Stimulated activated naive CD8-positive, alpha-beta T cell treated with anti-CD3 and anti-CD28 coated beads, Interleukin-15, amount 100 ng/mL, for 72 hours (primary cell): ENCODE measurements at regions not wholly inside any gene's neighbourhood (a gene's known extent, or its start where the extent isn't known, plus 50 kb on each side); places are given as distances from the start of the nearest gene placed in this dataset.
"Not testable (repeated sequence)": the region's sequence is repeated elsewhere in the genome, so short reads cannot be mapped to it uniquely, and the experiment has no call there.

Experiments
- ATAC-seq: fragments of 150-1000 bp; cut with Tn5 transposase; 2 replicates; pipeline ENCODE4 v1.10.0; 2021; ENCODE audit warnings: mild to moderate bottlenecking, moderate library complexity
- DNase-seq, 2 donors: peaks; one replicate each; pipeline ENCODE4 v3.0.0; 2021 to 2022
- H3K27ac Mint-ChIP-seq, 2 donors: one replicate each; pipeline ENCODE4 v1.8.0; 2022; ENCODE audit warnings: mild to moderate bottlenecking in 2 of 2, mixed read lengths in 2 of 2, moderate library complexity in 2 of 2
- H3K27me3 Mint-ChIP-seq: one replicate; pipeline ENCODE4 v1.8.0; 2022; ENCODE audit warnings: mixed read lengths
- H3K4me1 Mint-ChIP-seq: one replicate; pipeline ENCODE4 v1.8.0; 2022; ENCODE audit warnings: mild to moderate bottlenecking, mixed read lengths
- H3K4me3 Mint-ChIP-seq, 2 donors: one replicate each; pipeline ENCODE4 v1.8.0; 2022; ENCODE audit warnings: mild to moderate bottlenecking in 2 of 2, mixed read lengths in 2 of 2, moderate library complexity in 1 of 2
- H3K9me3 Mint-ChIP-seq, 2 donors: one replicate each; pipeline ENCODE4 v1.8.0; 2022; ENCODE audit warnings: mixed read lengths in 2 of 2

GRCh38 chr12:46904406-46905238, 78.8 kb upstream of the SLC38A4 start:
- DNase-seq (no peak), ATAC-seq (no peak)
- H3K27ac Mint-ChIP-seq = no peak overlapping the region
- H3K9me3 Mint-ChIP-seq = peaks cover 1 to 8% of the 10 kb centered on the region in 2 donors
- peaks cover 13% of the 10 kb centered on the region for H3K4me1 Mint-ChIP-seq
- no peak overlapping the region for H3K4me3 Mint-ChIP-seq
- H3K27me3 Mint-ChIP-seq = peaks cover 8% of the 10 kb centered on the region

GRCh38 chr12:46905239-46905627, 79.4 kb upstream of the SLC38A4 start:
- not testable (repeated sequence) for DNase-seq, H3K27me3 Mint-ChIP-seq, ATAC-seq, H3K4me3 Mint-ChIP-seq, H3K27ac Mint-ChIP-seq
- H3K4me1 Mint-ChIP-seq = peaks cover 13% of the 10 kb centered on the region
- H3K9me3 Mint-ChIP-seq = peaks cover 7 to 12% of the 10 kb centered on the region in 2 donors

DNA sequence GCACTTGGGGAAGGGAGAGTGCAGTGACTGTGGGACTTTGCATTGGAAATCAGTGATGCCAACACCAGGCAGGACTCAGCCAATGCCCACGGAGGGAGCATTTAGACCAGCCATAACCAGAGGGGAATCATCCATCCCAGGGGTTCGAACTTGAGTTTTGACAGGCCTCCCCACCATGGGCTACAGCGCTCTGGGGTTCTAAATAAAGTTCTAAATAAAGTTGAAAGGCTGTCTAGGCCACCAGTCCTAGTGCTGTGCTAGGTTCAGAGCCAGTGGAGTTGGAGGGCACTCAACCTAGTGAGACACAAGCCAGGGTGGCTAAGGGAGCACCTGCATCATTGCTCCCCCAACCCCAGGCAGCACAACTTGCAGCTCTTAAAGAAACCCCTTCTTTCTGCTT, 82.0 kb upstream of the SLC38A4 start:
- H3K9me3 Mint-ChIP-seq = peaks cover 19 to 22% of the 10 kb centered on the region in 2 donors

DNA sequence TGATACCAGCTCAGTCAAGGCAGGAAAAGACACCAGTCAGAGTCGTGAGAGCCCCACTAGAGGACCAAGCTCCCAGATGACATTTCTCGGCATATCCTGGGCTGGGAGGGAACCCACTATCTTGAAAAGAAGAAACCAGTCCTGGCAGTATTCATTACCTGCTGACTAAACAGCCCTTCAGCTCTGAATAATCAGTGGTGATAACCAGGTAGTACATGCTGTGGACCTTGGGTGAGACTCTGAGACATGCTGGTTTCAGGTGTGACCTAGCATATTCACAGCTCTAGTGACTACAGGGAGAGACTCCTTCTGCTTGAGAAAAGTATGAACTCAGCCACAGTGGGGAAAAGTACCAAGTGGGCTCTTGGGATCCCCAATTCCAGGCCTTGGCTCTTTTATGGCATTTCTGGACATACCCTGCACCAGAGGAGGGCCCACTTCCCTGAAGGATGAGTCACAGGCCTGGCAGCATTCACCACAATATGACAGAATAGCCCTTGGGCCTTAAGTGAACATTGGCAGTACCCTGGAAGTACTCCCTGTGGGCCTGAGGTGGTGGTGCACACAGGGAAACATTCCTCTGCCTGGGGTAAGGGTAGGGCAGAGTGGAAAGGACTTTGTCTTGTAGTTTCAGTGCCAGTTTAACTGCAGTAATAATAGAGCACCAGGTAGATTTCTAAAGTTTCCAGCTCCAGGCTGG, 82.6 kb upstream of the SLC38A4 start:
- H3K4me1 Mint-ChIP-seq = no peaks in the 10 kb centered on the region
- no peak overlapping the region for H3K27ac Mint-ChIP-seq
- ATAC-seq (no peak), DNase-seq (no peak)
- peaks cover 8% of the 10 kb centered on the region for H3K27me3 Mint-ChIP-seq
- peaks cover 19 to 22% of the 10 kb centered on the region in 2 donors for H3K9me3 Mint-ChIP-seq
- H3K4me3 Mint-ChIP-seq = no peak overlapping the region

More for the DNA sequence above, 82.0 kb upstream of the SLC38A4 start:
- Mint-ChIP-seq H3K4me1 (no peaks in the 10 kb centered on the region), H3K27me3 (peaks cover 8% of the 10 kb centered on the region), H3K27ac (no peak overlapping the region), H3K4me3 (no peak overlapping the region)
- DNase-seq (no peak), ATAC-seq (no peak)

- Mint-ChIP-seq H3K4me1 (no peaks in the 10 kb centered on the region), H3K4me3 (no peak overlapping the region), H3K27me3 (peaks cover 8% of the 10 kb centered on the region), H3K9me3 (peaks cover 19 to 22% of the 10 kb centered on the region in 2 donors), H3K27ac (no peak overlapping the region)
- ATAC-seq (no peak), DNase-seq (no peak)
Measured at GRCh38 chr12:46908936-46909635, 83.3 kb upstream of the SLC38A4 start.

GRCh38 chr12:46910830-46911229, 85.0 kb upstream of the SLC38A4 start:
- H3K27me3 Mint-ChIP-seq = no peaks in the 10 kb centered on the region
- peaks cover 19 to 22% of the 10 kb centered on the region in 2 donors for H3K9me3 Mint-ChIP-seq
- ATAC-seq (no peak), DNase-seq (no peak)
- H3K27ac Mint-ChIP-seq = no peak overlapping the region
- no peaks in the 10 kb centered on the region for H3K4me1 Mint-ChIP-seq
- H3K4me3 Mint-ChIP-seq = no peak overlapping the region

DNA sequence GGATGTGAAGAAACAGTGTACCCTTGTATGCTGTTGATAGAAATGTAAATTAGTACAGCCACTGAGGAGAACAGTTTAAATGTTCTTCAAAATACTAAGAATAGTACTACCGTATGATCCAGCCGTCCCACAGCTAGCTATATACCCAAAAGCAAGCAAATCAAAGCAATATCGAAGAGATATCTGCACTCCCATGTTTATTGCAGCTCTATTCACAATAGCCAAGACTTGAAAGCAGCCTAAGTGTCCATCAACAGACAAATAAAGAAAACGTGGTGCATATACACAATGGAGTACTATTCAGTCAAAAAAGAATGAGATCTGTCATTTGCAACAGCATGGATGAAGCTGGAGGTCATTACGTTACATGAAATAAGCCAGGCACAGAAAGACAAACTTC, 88.5 kb upstream of the SLC38A4 start:
- Mint-ChIP-seq H3K9me3 (peaks cover 17 to 19% of the 10 kb centered on the region in 2 donors), H3K27me3 (no peaks in the 10 kb centered on the region), H3K27ac (no peak overlapping the region), H3K4me1 (no peaks in the 10 kb centered on the region), H3K4me3 (no peak overlapping the region)
- DNase-seq (no peak), ATAC-seq (no peak)

DNA sequence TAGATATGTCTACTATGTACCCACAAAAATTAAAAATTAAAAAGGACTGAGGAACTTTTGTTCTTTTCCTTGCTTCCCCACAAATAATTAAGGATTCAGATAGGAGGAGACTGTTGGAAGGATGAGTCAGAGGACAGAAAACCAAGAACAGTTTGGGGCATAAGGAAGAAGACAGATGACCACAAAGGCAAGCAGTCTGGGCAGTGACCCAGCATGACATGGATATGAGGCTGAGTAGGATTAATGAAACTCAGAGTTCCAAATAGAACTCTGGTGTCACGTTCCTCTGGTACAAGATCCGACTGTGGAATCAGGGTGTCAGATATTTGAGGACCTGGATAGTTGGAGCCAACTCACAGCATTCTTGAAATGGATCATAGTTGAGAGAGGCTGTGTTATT, 89.3 kb upstream of the SLC38A4 start:
- ATAC-seq = no peak
- no peaks in the 10 kb centered on the region for H3K4me1 Mint-ChIP-seq
- H3K27ac Mint-ChIP-seq = no peak overlapping the region
- peaks cover 10 to 13% of the 10 kb centered on the region in 2 donors for H3K9me3 Mint-ChIP-seq
- H3K4me3 Mint-ChIP-seq = no peak overlapping the region
- H3K27me3 Mint-ChIP-seq = no peaks in the 10 kb centered on the region
- no peak for DNase-seq

DNA sequence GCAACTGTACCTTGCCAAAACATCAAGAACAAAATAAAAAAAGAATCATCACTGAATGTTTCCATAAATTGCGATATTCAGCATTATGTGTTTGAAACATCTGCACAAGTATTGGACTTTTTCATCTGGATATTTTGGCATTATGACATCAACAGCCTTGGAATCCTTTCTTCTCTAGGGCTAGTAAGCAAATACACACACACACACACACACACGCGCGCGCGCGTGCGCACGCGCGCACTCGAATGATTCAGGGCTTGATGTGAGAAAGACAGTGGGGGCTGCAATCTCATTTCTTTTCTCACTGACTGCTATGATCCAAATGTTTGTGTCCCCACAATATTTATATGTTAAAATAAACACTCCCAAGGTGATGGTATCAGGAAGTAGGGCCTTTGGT, 90.0 kb upstream of the SLC38A4 start:
- Mint-ChIP-seq H3K4me1 (no peaks in the 10 kb centered on the region), H3K4me3 (no peak overlapping the region), H3K9me3 (peaks cover 4 to 9% of the 10 kb centered on the region in 2 donors), H3K27ac (no peak overlapping the region), H3K27me3 (no peaks in the 10 kb centered on the region)
- ATAC-seq (no peak), DNase-seq (no peak)

- Mint-ChIP-seq H3K9me3 (peaks cover 0 to under 1% of the 10 kb centered on the region in 2 donors), H3K27ac (no peak overlapping the region), H3K4me3 (no peak overlapping the region), H3K4me1 (no peaks in the 10 kb centered on the region), H3K27me3 (no peaks in the 10 kb centered on the region)
- DNase-seq (no peak), ATAC-seq (no peak)
Measured at GRCh38 chr12:46916796-46917419, 91.1 kb upstream of the SLC38A4 start.

DNA sequence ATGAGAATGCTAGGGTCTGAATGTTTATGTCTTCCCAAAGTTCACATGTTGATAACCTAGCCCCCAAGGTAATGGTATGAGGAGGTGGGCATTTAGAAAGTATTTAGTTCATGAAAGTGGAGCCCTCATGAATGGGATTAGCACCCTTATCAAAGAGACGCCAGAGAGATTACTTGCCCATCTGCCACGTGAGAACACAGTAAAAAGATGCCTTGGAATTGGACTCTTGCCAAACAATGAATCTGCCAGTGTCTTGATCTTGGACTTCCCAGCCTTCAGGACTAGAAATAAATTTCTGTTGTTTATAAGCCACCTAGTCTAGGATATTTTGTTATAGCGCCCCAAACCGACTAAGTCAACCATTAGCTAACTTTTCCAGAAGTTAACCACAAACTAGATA, 92.0 kb upstream of the SLC38A4 start:
- Mint-ChIP-seq H3K27ac (no peak overlapping the region), H3K4me1 (no peaks in the 10 kb centered on the region), H3K27me3 (no peaks in the 10 kb centered on the region), H3K9me3 (no peaks in the 10 kb centered on the region), H3K4me3 (no peak overlapping the region)
- DNase-seq (no peak), ATAC-seq (no peak)

DNA sequence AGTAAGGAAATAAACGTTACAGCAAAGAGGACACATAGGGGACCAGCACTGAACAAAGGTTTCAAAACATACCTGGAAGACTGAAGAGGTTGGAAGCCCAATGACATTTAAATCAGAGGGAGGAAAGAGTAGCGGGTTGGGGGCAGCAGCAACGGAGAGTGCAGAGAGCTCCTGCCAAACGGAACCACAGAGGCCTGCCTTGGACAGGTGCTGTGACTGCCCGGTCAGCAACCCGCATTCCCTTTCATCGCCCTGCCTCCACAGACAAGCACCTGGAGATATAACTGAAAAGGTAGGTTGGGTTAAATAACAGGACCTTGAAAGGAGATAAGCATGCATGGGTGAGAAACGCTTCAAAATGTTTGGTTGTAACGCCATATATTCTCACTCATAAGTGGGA, 92.8 kb upstream of the SLC38A4 start:
- no peak overlapping the region for H3K27ac Mint-ChIP-seq
- ATAC-seq (no peak), DNase-seq (no peak)
- H3K4me3 Mint-ChIP-seq = no peak overlapping the region
- H3K27me3 Mint-ChIP-seq = no peaks in the 10 kb centered on the region
- no peaks in the 10 kb centered on the region for H3K4me1 Mint-ChIP-seq
- no peaks in the 10 kb centered on the region for H3K9me3 Mint-ChIP-seq

GRCh38 chr12:46919666-46920400, 94.0 kb upstream of the SLC38A4 start:
- H3K27ac Mint-ChIP-seq = peak overlapping the region in 1 of 2 donors; percentile 74
- no peak for DNase-seq
- H3K4me3 Mint-ChIP-seq = no peak overlapping the region
- no peak for ATAC-seq
- no peaks in the 10 kb centered on the region for H3K9me3 Mint-ChIP-seq
- peaks cover 6% of the 10 kb centered on the region for H3K27me3 Mint-ChIP-seq
- no peaks in the 10 kb centered on the region for H3K4me1 Mint-ChIP-seq

GRCh38 chr12:46920499-46920898, 94.7 kb upstream of the SLC38A4 start:
- Mint-ChIP-seq H3K9me3 (no peaks in the 10 kb centered on the region), H3K27me3 (peaks cover 13% of the 10 kb centered on the region), H3K4me1 (no peaks in the 10 kb centered on the region), H3K27ac (no peak overlapping the region), H3K4me3 (no peak overlapping the region)
- no peak for ATAC-seq
- no peak for DNase-seq
